CD8-positive, alpha-beta memory T cell (primary cell): ENCODE measurements at regions not wholly inside any gene's neighbourhood (a gene's known extent, or its start where the extent isn't known, plus 50 kb on each side); places are given as distances from the start of the nearest gene placed in this dataset.

Source experiments
- CTCF ChIA-PET: fragments of 350-600 bp; sonication (Branson Sonifier 250); formaldehyde crosslinking; loops from one replicate; lab custom pipeline; 2021; ENCODE audit warnings: antibody characterized with exemption; lab: Charles Lee
- POLR2A ChIA-PET: fragments of 350-600 bp; sonication (Branson Sonifier 250); formaldehyde crosslinking; loops from one replicate; lab custom pipeline; 2021; ENCODE audit warnings: antibody characterized with exemption; lab: Charles Lee
- DNase-seq, 5 donors: peaks; one replicate each; pipeline versions ENCODE4 v3.0.0 to v3.0.0-alpha.2; 2020 to 2022; ENCODE audit warnings: mixed read lengths in 1 of 5
- H3K27ac ChIP-seq: one replicate; pipeline ENCODE4 v1.7.0; 2013; ENCODE audit warnings: low read depth, mild to moderate bottlenecking, low read length, moderate library complexity
- H3K27me3 ChIP-seq: 2 replicates; pipeline ENCODE4 v1.7.0; 2013; ENCODE audit warnings: low read length, mild to moderate bottlenecking; ENCODE audit not compliant: insufficient read depth, poor library complexity, severe bottlenecking
- H3K36me3 ChIP-seq: 2 replicates; pipeline ENCODE4 v1.7.0; 2013; ENCODE audit warnings: mild to moderate bottlenecking, low read length, moderate library complexity; ENCODE audit not compliant: insufficient read depth
- H3K4me1 ChIP-seq: 2 replicates; pipeline ENCODE4 v1.7.0; 2013; ENCODE audit warnings: mild to moderate bottlenecking, low read length, moderate library complexity; ENCODE audit not compliant: insufficient read depth
- H3K4me3 ChIP-seq: 2 replicates; pipeline ENCODE4 v1.7.0; 2013; ENCODE audit warnings: mild to moderate bottlenecking, low read length
- H3K9me3 ChIP-seq: 2 replicates; pipeline ENCODE4 v1.7.0; 2013; ENCODE audit warnings: mild to moderate bottlenecking, low read length
- H3K27ac Mint-ChIP-seq, 8 donors: one replicate each; pipeline ENCODE4 v1.8.0; 2020 to 2021; ENCODE audit warnings: mixed read lengths in 8 of 8, mild to moderate bottlenecking in 6 of 8, inconsistent platforms in 3 of 8, moderate library complexity in 3 of 8
- H3K27me3 Mint-ChIP-seq, 2 donors: one replicate each; pipeline ENCODE4 v1.8.0; 2020 to 2021; ENCODE audit warnings: mixed read lengths in 2 of 2, mild to moderate bottlenecking in 1 of 2, moderate library complexity in 1 of 2
- H3K36me3 Mint-ChIP-seq, 3 donors: one replicate each; pipeline ENCODE4 v1.8.0; 2020 to 2021; ENCODE audit warnings: mixed read lengths in 3 of 3, inconsistent platforms in 1 of 3, mild to moderate bottlenecking in 1 of 3
- H3K4me1 Mint-ChIP-seq, 3 donors: one replicate each; pipeline ENCODE4 v1.8.0; 2020 to 2021; ENCODE audit warnings: mixed read lengths in 3 of 3, inconsistent platforms in 1 of 3, mild to moderate bottlenecking in 1 of 3
- H3K4me3 Mint-ChIP-seq, 7 donors: one replicate each; pipeline ENCODE4 v1.8.0; 2020 to 2021; ENCODE audit warnings: mixed read lengths in 7 of 7, mild to moderate bottlenecking in 6 of 7, moderate library complexity in 4 of 7, inconsistent platforms in 2 of 7
- H3K9me3 Mint-ChIP-seq, 5 donors: one replicate each; pipeline ENCODE4 v1.8.0; 2020 to 2022; ENCODE audit warnings: mixed read lengths in 5 of 5, mild to moderate bottlenecking in 3 of 5, moderate library complexity in 2 of 5, inconsistent platforms in 1 of 5

GRCh38 chr6:167676000-167676665 is 150.6 kb upstream of the AFDN start:
- no peaks in the 10 kb centered on the region for H3K9me3 ChIP-seq
- no peak overlapping the region for H3K4me3 Mint-ChIP-seq
- H3K27me3 Mint-ChIP-seq = peaks cover 30 to 58% of the 10 kb centered on the region in 2 donors
- ChIA-PET POLR2A (no interaction called here), CTCF (no interaction called here)
- peaks cover 15% of the 10 kb centered on the region for H3K27me3 ChIP-seq
- H3K36me3 ChIP-seq = no peaks in the 10 kb centered on the region
- no peak overlapping the region for H3K4me3 ChIP-seq
- peaks cover 0 to 5% (median 1%) of the 10 kb centered on the region in 5 donors for H3K9me3 Mint-ChIP-seq
- no peak overlapping the region for H3K27ac Mint-ChIP-seq
- no peaks in the 10 kb centered on the region for H3K36me3 Mint-ChIP-seq
- no peaks in the 10 kb centered on the region for H3K4me1 Mint-ChIP-seq
- DNase-seq = no peak
- no peaks in the 10 kb centered on the region for H3K4me1 ChIP-seq
- no peak overlapping the region for H3K27ac ChIP-seq

GRCh38 chr6:167676666-167677421 is 149.9 kb upstream of the AFDN start:
- DNase-seq = no peak
- Histone ChIP-seq H3K4me3 (no peak overlapping the region), H3K36me3 (no peaks in the 10 kb centered on the region), H3K27me3 (peaks cover 15% of the 10 kb centered on the region), H3K27ac (no peak overlapping the region), H3K4me1 (no peaks in the 10 kb centered on the region), H3K9me3 (no peaks in the 10 kb centered on the region)
- Mint-ChIP-seq H3K9me3 (peaks cover 0 to 2% (median under 1%) of the 10 kb centered on the region in 5 donors), H3K27me3 (peaks cover 34 to 65% of the 10 kb centered on the region in 2 donors), H3K4me3 (no peak overlapping the region), H3K36me3 (no peaks in the 10 kb centered on the region), H3K27ac (no peak overlapping the region), H3K4me1 (no peaks in the 10 kb centered on the region)
- ChIA-PET POLR2A (no interaction called here), CTCF (no interaction called here)

GRCh38 chr6:167677422-167677789 is 149.3 kb upstream of the AFDN start:
- peaks cover 38 to 70% of the 10 kb centered on the region in 2 donors for H3K27me3 Mint-ChIP-seq
- no peaks in the 10 kb centered on the region for H3K9me3 ChIP-seq

GRCh38 chr6:167678102-167679101 is 148.3 kb upstream of the AFDN start:
- no peak overlapping the region for H3K4me3 Mint-ChIP-seq
- no peak overlapping the region for H3K4me3 ChIP-seq
- CTCF ChIA-PET = no interaction called here
- peaks cover 0 to 2% (median 0%) of the 10 kb centered on the region in 5 donors for H3K9me3 Mint-ChIP-seq
- H3K27me3 Mint-ChIP-seq = peaks cover 38 to 70% of the 10 kb centered on the region in 2 donors
- no peaks in the 10 kb centered on the region for H3K36me3 Mint-ChIP-seq
- H3K27ac ChIP-seq = no peak overlapping the region
- no peaks in the 10 kb centered on the region for H3K4me1 ChIP-seq
- peaks cover 15% of the 10 kb centered on the region for H3K27me3 ChIP-seq
- no peak for DNase-seq
- H3K9me3 ChIP-seq = no peaks in the 10 kb centered on the region
- H3K4me1 Mint-ChIP-seq = no peaks in the 10 kb centered on the region
- no peak overlapping the region for H3K27ac Mint-ChIP-seq
- POLR2A ChIA-PET = no interaction called here
- no peaks in the 10 kb centered on the region for H3K36me3 ChIP-seq

More at GRCh38 chr6:167677422-167677789, 149.3 kb upstream of the AFDN start:
- no peak for DNase-seq
- Histone ChIP-seq H3K27ac (no peak overlapping the region), H3K36me3 (no peaks in the 10 kb centered on the region), H3K4me3 (no peak overlapping the region), H3K4me1 (no peaks in the 10 kb centered on the region), H3K27me3 (peaks cover 15% of the 10 kb centered on the region)
- Mint-ChIP-seq H3K9me3 (peaks cover 0 to 2% (median 0%) of the 10 kb centered on the region in 5 donors), H3K27ac (no peak overlapping the region), H3K4me3 (no peak overlapping the region), H3K4me1 (no peaks in the 10 kb centered on the region), H3K36me3 (no peaks in the 10 kb centered on the region)
- CTCF ChIA-PET = no interaction called here
- POLR2A ChIA-PET = no interaction called here

- Histone ChIP-seq H3K9me3 (no peaks in the 10 kb centered on the region), H3K36me3 (no peaks in the 10 kb centered on the region), H3K4me1 (no peaks in the 10 kb centered on the region), H3K4me3 (no peak overlapping the region), H3K27ac (no peak overlapping the region), H3K27me3 (peaks cover 15% of the 10 kb centered on the region)
- Mint-ChIP-seq H3K36me3 (no peaks in the 10 kb centered on the region), H3K9me3 (peaks cover 0 to 2% (median 0%) of the 10 kb centered on the region in 5 donors), H3K27ac (no peak overlapping the region), H3K4me1 (no peaks in the 10 kb centered on the region), H3K27me3 (peaks cover 40 to 68% of the 10 kb centered on the region in 2 donors), H3K4me3 (no peak overlapping the region)
- CTCF ChIA-PET = no interaction called here
- POLR2A ChIA-PET = no interaction called here
- no peak for DNase-seq
These were observed 147.5 kb upstream of the AFDN start for GRCh38 chr6:167679122-167679736.

GRCh38 chr6:167679790-167680604 is 146.7 kb upstream of the AFDN start:
- H3K36me3 ChIP-seq = no peaks in the 10 kb centered on the region
- CTCF ChIA-PET = no interaction called here
- H3K36me3 Mint-ChIP-seq = no peaks in the 10 kb centered on the region
- no peak for DNase-seq
- no peak overlapping the region for H3K4me3 Mint-ChIP-seq
- peaks cover 0 to 2% (median 0%) of the 10 kb centered on the region in 5 donors for H3K9me3 Mint-ChIP-seq
- H3K27me3 Mint-ChIP-seq = peaks cover 35 to 62% of the 10 kb centered on the region in 2 donors
- H3K4me3 ChIP-seq = no peak overlapping the region
- H3K27ac Mint-ChIP-seq = no peak overlapping the region
- H3K4me1 Mint-ChIP-seq = no peaks in the 10 kb centered on the region
- H3K9me3 ChIP-seq = no peaks in the 10 kb centered on the region
- H3K27me3 ChIP-seq = peaks cover 9% of the 10 kb centered on the region
- no peak overlapping the region for H3K27ac ChIP-seq
- H3K4me1 ChIP-seq = no peaks in the 10 kb centered on the region
- POLR2A ChIA-PET = no interaction called here

- Mint-ChIP-seq H3K27ac (no peak overlapping the region), H3K27me3 (peaks cover 35 to 58% of the 10 kb centered on the region in 2 donors), H3K36me3 (no peaks in the 10 kb centered on the region), H3K4me1 (no peaks in the 10 kb centered on the region), H3K9me3 (peaks cover 0 to 3% (median 0%) of the 10 kb centered on the region in 5 donors), H3K4me3 (no peak overlapping the region)
- peaks cover 9% of the 10 kb centered on the region for H3K27me3 ChIP-seq
- CTCF ChIA-PET = no interaction called here
- POLR2A ChIA-PET = no interaction called here
- no peaks in the 10 kb centered on the region for H3K36me3 ChIP-seq
- no peaks in the 10 kb centered on the region for H3K9me3 ChIP-seq
- no peak for DNase-seq
- H3K27ac ChIP-seq = no peak overlapping the region
- H3K4me1 ChIP-seq = no peaks in the 10 kb centered on the region
- H3K4me3 ChIP-seq = no peak overlapping the region
These were observed 146.0 kb upstream of the AFDN start for GRCh38 chr6:167680605-167681149.
